PC-9 (cell line): ENCODE measurements at regions not wholly inside any gene's neighbourhood (a gene's known extent, or its start where the extent isn't known, plus 50 kb on each side); places are given as distances from the start of the nearest gene placed in this dataset.
"Not testable (repeated sequence)": the region's sequence is repeated elsewhere in the genome, so short reads cannot be mapped to it uniquely, and the experiment has no call there.

Experiments
- BruUV-seq: library from RNA; stranded (reverse); fragments of 400-500 nt; replicated peaks from 2 replicates; lab custom pipeline; 2021; lab: Mats Ljungman, UMichigan
- CTCF ChIA-PET: fragments of 300-600 bp; sonication (Branson Sonifier 250); formaldehyde crosslinking; loops from one replicate; lab custom pipeline; 2022; ENCODE audit warnings: antibody characterized with exemption; lab: Charles Lee
- POLR2A ChIA-PET: fragments of 300-600 bp; sonication (Branson Sonifier 250); formaldehyde crosslinking; loops from one replicate; lab custom pipeline; 2022; ENCODE audit warnings: antibody characterized with exemption; ENCODE audit not compliant: unreplicated experiment; lab: Charles Lee
- DNase-seq, 2 experiments: peaks; one replicate each; pipeline versions ENCODE4 v3.0.0 to v3.0.0-alpha.2; 2015 to 2022; ENCODE audit warnings: mixed read lengths in 1 of 2
- H2AFZ ChIP-seq: fragments of 200-600 bp; sonication (generic); 2 replicates; pipeline ENCODE4 v1.8.1; 2017; ENCODE audit warnings: antibody characterized with exemption
- H3F3A ChIP-seq: fragments of 200-600 bp; sonication (generic); 2 replicates; pipeline ENCODE4 v1.8.1; 2017; ENCODE audit warnings: antibody characterized with exemption, mild to moderate bottlenecking, low read depth; ENCODE audit not compliant: insufficient read depth
- H3K27ac ChIP-seq: fragments of 200-600 bp; sonication (generic); 2 replicates; pipeline ENCODE4 v1.6.1; 2016; ENCODE audit warnings: mixed run types
- H3K27me3 ChIP-seq: fragments of 200-600 bp; sonication (generic); 2 replicates; pipeline ENCODE4 v1.6.1; 2016; ENCODE audit warnings: low read depth, mixed run types; ENCODE audit not compliant: insufficient read depth
- H3K36me3 ChIP-seq: fragments of 200-600 bp; sonication (generic); 2 replicates; pipeline ENCODE4 v1.6.1; 2016; ENCODE audit warnings: low read depth, mixed run types
- H3K4me1 ChIP-seq: fragments of 200-600 bp; sonication (generic); replicated peaks from 2 replicates; pipeline ENCODE4 v1.6.1; 2016; ENCODE audit warnings: mixed run types; ENCODE audit not compliant: insufficient read depth
- H3K4me2 ChIP-seq: fragments of 200-600 bp; sonication (generic); 2 replicates; pipeline ENCODE4 v1.6.1; 2017; ENCODE audit warnings: mixed run types
- H3K4me3 ChIP-seq: fragments of 200-600 bp; sonication (generic); 2 replicates; pipeline ENCODE4 v1.6.1; 2016; ENCODE audit warnings: mixed run types
- H3K79me2 ChIP-seq: fragments of 200-600 bp; sonication (generic); 2 replicates; pipeline ENCODE4 v1.6.1; 2017; ENCODE audit warnings: low read depth, mixed run types
- H3K9me2 ChIP-seq: fragments of 200-600 bp; sonication (generic); 2 replicates; pipeline ENCODE4 v1.8.1; 2017; ENCODE audit warnings: mild to moderate bottlenecking; ENCODE audit not compliant: insufficient read depth
- H3K9me3 ChIP-seq: fragments of 200-600 bp; sonication (generic); 2 replicates; pipeline ENCODE4 v1.8.1; 2016; ENCODE audit warnings: low read depth; ENCODE audit not compliant: insufficient read depth
- H4K20me1 ChIP-seq: fragments of 200-600 bp; sonication (generic); 2 replicates; pipeline ENCODE4 v1.8.1; 2017; ENCODE audit not compliant: insufficient read depth
- CTCF ChIP-seq: fragments of 200-600 bp; sonication (generic); conservative IDR thresholded peaks from 2 replicates; pipeline ENCODE4 v1.6.1; 2017; ENCODE audit warnings: mixed run types, antibody characterized with exemption, mild to moderate bottlenecking, moderate library complexity
- EZH2 ChIP-seq: fragments of 200-600 bp; sonication (generic); IDR thresholded peaks from 2 replicates; pipeline ENCODE4 v1.8.0; 2017; ENCODE audit warnings: antibody characterized with exemption, low read depth
- intact Hi-C: fragments of 100-400 bp; cut with micrococcal nuclease; formaldehyde crosslinking; loops from one replicate; pipeline ENCODE4 v1.10.0; 2022; ENCODE audit not compliant: unreplicated experiment

GRCh38 chr2:7167801-7168411 is 250.7 kb downstream of the RNF144A start:
- no peaks in the 10 kb centered on the region for H4K20me1 ChIP-seq
- intact Hi-C loops = no loop called here
- ChIA-PET CTCF (no interaction called here), POLR2A (no interaction called here)
- no peaks in the 10 kb centered on the region for H3F3A ChIP-seq
- DNase-seq = no peak
- no peaks in the 10 kb centered on the region for H3K79me2 ChIP-seq
- no peak overlapping the region for H3K4me2 ChIP-seq
- H2AFZ ChIP-seq = no peak overlapping the region
- H3K27ac ChIP-seq = no peak overlapping the region
- no peak overlapping the region for H3K4me3 ChIP-seq
- no peaks in the 10 kb centered on the region for H3K36me3 ChIP-seq
- no peaks in the 10 kb centered on the region for H3K9me2 ChIP-seq
- H3K4me1 ChIP-seq = no peaks in the 10 kb centered on the region
- peaks cover 26% of the 10 kb centered on the region; the same call in 1 of the 2 replicates for H3K27me3 ChIP-seq
- TF ChIP-seq CTCF (no peak), EZH2 (no peak)
- no peaks in the 10 kb centered on the region for H3K9me3 ChIP-seq
- BruUV-seq = no TSS peak

GRCh38 chr2:7169593-7169992 is 252.4 kb downstream of the RNF144A start:
- Histone ChIP-seq H3K9me2 (no peaks in the 10 kb centered on the region), H3K4me2 (no peak overlapping the region), H4K20me1 (no peaks in the 10 kb centered on the region), H3K27ac (no peak overlapping the region), H3K36me3 (no peaks in the 10 kb centered on the region), H3K27me3 (peaks cover 26% of the 10 kb centered on the region; the same call in 1 of the 2 replicates), H3K79me2 (no peaks in the 10 kb centered on the region), H3K9me3 (no peaks in the 10 kb centered on the region), H3K4me1 (no peaks in the 10 kb centered on the region), H2AFZ (no peak overlapping the region), H3F3A (no peaks in the 10 kb centered on the region), H3K4me3 (no peak overlapping the region)
- no TSS peak for BruUV-seq
- intact Hi-C loops = no loop called here
- CTCF ChIA-PET = no interaction called here
- DNase-seq = no peak
- TF ChIP-seq CTCF = no peak
- no peak for TF ChIP-seq EZH2
- POLR2A ChIA-PET = no interaction called here

GRCh38 chr2:7178996-7179395 is 261.8 kb downstream of the RNF144A start:
- H4K20me1 ChIP-seq, H3K9me2 ChIP-seq, H3F3A ChIP-seq, DNase-seq, POLR2A ChIA-PET, BruUV-seq, CTCF ChIA-PET, H3K27me3 ChIP-seq, H3K27ac ChIP-seq, H3K4me1 ChIP-seq, H3K4me2 ChIP-seq, intact Hi-C loops, H3K79me2 ChIP-seq, H3K9me3 ChIP-seq, H3K36me3 ChIP-seq, H3K4me3 ChIP-seq, H2AFZ ChIP-seq: not testable (repeated sequence)
